Small intestine (tissue), 7 donors: ENCODE measurements at regions not wholly inside any gene's neighbourhood (a gene's known extent, or its start where the extent isn't known, plus 50 kb on each side); places are given as distances from the start of the nearest gene placed in this dataset.
"Not testable (repeated sequence)": the region's sequence is repeated elsewhere in the genome, so short reads cannot be mapped to it uniquely, and the experiment has no call there.

Source experiments
- DNase-seq, 2 donors: peaks; one replicate each; pipeline versions ENCODE4 v3.0.0 to v3.0.0-alpha.2; 2013
- FAIRE-seq: peaks from 2 replicates; lab custom pipeline; 2012; peaks lifted over from hg19 to GRCh38; lab: Jason Lieb, UNC
- H3K27ac ChIP-seq, 3 donors: one replicate each; pipeline ENCODE4 v1.5.1; 2013; ENCODE audit warnings: low read length in 2 of 3, mild to moderate bottlenecking in 2 of 3, control low read depth in 1 of 3, inconsistent platforms in 1 of 3, low read depth in 1 of 3, moderate library complexity in 1 of 3
- H3K27me3 ChIP-seq, 3 donors: one replicate each; pipeline ENCODE4 v1.6.1; 2013; ENCODE audit warnings: low read length in 3 of 3, inconsistent platforms in 1 of 3; ENCODE audit not compliant: control insufficient read depth in 3 of 3, insufficient read depth in 3 of 3
- H3K36me3 ChIP-seq, 3 donors: one replicate each; pipeline ENCODE4 v1.6.1; 2013; ENCODE audit warnings: low read length in 3 of 3, inconsistent platforms in 1 of 3, low read depth in 1 of 3, mild to moderate bottlenecking in 1 of 3, moderate library complexity in 1 of 3; ENCODE audit not compliant: control insufficient read depth in 3 of 3, insufficient read depth in 2 of 3
- H3K4me1 ChIP-seq, 3 donors: one replicate each; pipeline ENCODE4 v1.6.1; 2013; ENCODE audit warnings: low read length in 2 of 3, inconsistent platforms in 1 of 3, low read depth in 1 of 3, mild to moderate bottlenecking in 1 of 3, moderate library complexity in 1 of 3; ENCODE audit not compliant: control insufficient read depth in 3 of 3, insufficient read depth in 2 of 3
- H3K4me3 ChIP-seq, 3 donors: one replicate each; pipeline ENCODE4 v1.5.1; 2013; ENCODE audit warnings: low read length in 3 of 3, control low read depth in 1 of 3, inconsistent platforms in 1 of 3, low read depth in 1 of 3, mild to moderate bottlenecking in 1 of 3, moderate library complexity in 1 of 3
- H3K9me3 ChIP-seq, 2 donors: one replicate each; pipeline ENCODE4 v1.6.1; 2013; ENCODE audit warnings: low read depth in 1 of 2, low read length in 1 of 2; ENCODE audit not compliant: control insufficient read depth in 2 of 2, insufficient read depth in 1 of 2
- WGBS, 3 donors: extraction: QIAGEN DNeasy Blood & Tissue Kit; methylation state at CpG; one replicate each; pipeline ENCODE4 v1.1.7; 2013; 5-methylcytosine and 5-hydroxymethylcytosine counted together
- donor health status: healthy with polysubstance abuse.
- donor health status: control.
- donor health status: control.
- donor health status: Bipolar disorder and iron deficiency.
- donor health status: healthy.

DNA sequence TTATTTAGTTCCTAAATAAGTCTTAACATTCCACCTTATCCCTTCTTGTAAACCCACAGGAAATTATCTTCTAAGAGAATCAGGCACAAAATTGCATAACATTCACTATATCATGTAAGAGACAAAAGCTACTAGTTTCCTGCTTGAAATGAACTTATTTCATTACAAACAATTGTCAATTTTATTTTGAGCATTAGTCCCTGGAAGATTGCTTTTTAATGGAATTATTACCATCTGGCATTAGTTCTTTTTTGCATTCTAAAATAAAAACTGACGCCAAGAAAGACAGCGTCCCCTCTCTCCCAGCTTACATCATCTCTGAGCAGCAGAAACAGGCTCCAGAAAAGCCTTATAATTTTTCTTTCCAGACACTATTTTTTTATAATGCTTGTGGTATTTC lies 121.8 kb downstream of the NOC3L start:
- Histone ChIP-seq H3K27ac (no peak overlapping the region), H3K27me3 (no peaks in the 10 kb centered on the region), H3K36me3 (peaks cover under 1 to 25% (median 3%) of the 10 kb centered on the region in 3 donors), H3K4me3 (no peak overlapping the region), H3K9me3 (no peaks in the 10 kb centered on the region), H3K4me1 (no peaks in the 10 kb centered on the region)
- 72 to 99% (median 89%) methylated on average over 2 of the region's 2 CpGs for WGBS, 3 donors
- no peak for DNase-seq
- FAIRE-seq, result no peak

DNA sequence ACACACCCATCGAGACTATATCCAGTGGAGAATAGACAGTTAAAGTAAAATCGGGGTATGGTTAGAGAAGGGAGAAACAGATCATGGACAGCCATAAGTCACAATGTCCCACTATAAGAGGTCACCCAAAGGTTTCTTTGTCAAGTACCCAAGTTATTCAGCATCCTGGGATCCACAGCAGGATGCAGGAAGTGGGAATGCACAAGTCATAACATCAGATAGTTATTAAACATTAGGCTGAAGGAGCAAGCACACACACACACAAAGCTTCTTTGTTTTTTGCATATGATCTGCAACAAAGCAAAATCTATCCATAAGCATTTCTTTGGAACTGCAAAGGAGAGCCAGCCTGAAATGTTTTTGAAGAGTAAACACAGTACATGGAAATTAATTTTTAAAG lies 111.6 kb downstream of the NOC3L start:
- 89 to 96% (median 94%) methylated on average over 2 of the region's 2 CpGs for WGBS, 3 donors
- DNase-seq, result no peak
- Histone ChIP-seq H3K36me3 (peaks cover 0 to 32% (median 4%) of the 10 kb centered on the region in 3 donors), H3K27ac (no peak overlapping the region), H3K4me1 (no peaks in the 10 kb centered on the region), H3K27me3 (no peaks in the 10 kb centered on the region), H3K4me3 (no peak overlapping the region), H3K9me3 (no peaks in the 10 kb centered on the region)
- FAIRE-seq, result no peak

DNA sequence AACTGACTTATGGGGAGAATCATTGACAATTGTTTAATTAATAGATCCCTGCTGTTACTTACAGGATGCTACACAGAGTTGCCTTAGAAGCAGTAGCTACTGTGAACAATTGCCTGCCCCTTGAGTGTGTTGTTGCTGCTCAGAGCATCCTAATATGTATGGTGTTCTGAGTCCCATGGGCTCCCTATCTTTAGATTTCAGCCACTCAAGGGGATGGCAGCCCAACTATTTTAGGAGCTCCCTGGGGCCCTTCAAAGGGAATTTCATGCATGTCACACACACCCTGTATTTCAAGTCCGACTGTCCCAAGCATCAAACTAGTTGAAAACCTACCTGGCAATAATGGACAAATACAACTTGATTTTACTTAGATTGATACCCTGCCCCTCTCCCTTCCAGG lies 111.2 kb downstream of the NOC3L start:
- H3K36me3 ChIP-seq, result peaks cover 0 to 29% (median 6%) of the 10 kb centered on the region in 3 donors
- H3K27me3 ChIP-seq, result no peaks in the 10 kb centered on the region
- no peak overlapping the region for H3K4me3 ChIP-seq
- no peaks in the 10 kb centered on the region for H3K4me1 ChIP-seq
- no peaks in the 10 kb centered on the region for H3K9me3 ChIP-seq
- DNase-seq (no peak), FAIRE-seq (no peak)
- 81 to 90% (median 86%) methylated on average over 1 of the region's 1 CpG for WGBS, 3 donors
- H3K27ac ChIP-seq, result no peak overlapping the region

DNA sequence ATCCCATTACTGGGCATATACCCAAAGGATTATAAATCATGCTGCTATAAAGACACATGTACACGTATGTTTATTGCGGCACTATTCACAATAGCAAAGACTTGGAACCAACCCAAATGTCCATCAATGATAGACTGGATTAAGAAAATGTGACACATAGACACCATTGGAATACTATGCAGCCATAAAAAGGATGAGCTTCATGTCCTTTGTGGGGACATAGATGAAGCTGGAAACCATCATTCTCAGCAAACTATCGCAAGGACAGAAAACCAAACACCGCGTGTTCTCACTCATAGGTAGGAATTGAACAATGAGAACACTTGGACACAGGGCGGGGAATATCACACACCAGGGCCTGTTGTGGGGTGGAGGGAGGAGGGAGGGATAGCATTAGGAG lies 105.3 kb downstream of the NOC3L start:
- H3K27ac ChIP-seq, FAIRE-seq, H3K4me1 ChIP-seq, DNase-seq, H3K27me3 ChIP-seq, H3K9me3 ChIP-seq, H3K4me3 ChIP-seq: not testable (repeated sequence)
- peaks cover 0 to 37% (median 6%) of the 10 kb centered on the region in 3 donors for H3K36me3 ChIP-seq
- WGBS, 3 donors, result 97 to 98% (median 97%) methylated on average over 4 of the region's 6 CpGs

DNA sequence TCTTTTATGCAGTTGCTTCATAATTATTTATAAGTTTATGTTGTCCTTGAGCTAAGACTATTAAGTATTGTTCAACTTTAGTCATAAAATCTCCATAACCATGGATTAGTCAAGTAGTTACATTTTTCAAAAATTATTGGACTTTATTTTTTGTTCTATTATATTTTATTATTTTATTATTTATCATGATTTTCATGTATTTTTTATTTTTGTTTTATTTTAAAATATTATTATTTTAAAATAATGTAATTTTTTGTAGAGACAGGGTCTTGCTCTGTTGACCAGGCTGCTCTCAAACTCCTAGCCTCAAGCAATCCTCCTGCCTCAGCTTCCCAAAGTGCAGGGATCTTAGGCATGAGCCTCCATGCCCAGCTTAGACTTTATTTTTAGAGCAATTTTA lies 102.3 kb downstream of the NOC3L start:
- no peaks in the 10 kb centered on the region for H3K27me3 ChIP-seq
- no peak overlapping the region for H3K27ac ChIP-seq
- H3K4me1 ChIP-seq, result no peaks in the 10 kb centered on the region
- no peak overlapping the region for H3K4me3 ChIP-seq
- DNase-seq (no peak), FAIRE-seq (peak; percentile 71)
- no peaks in the 10 kb centered on the region for H3K9me3 ChIP-seq
- peaks cover 0 to 37% (median 5%) of the 10 kb centered on the region in 3 donors for H3K36me3 ChIP-seq

DNA sequence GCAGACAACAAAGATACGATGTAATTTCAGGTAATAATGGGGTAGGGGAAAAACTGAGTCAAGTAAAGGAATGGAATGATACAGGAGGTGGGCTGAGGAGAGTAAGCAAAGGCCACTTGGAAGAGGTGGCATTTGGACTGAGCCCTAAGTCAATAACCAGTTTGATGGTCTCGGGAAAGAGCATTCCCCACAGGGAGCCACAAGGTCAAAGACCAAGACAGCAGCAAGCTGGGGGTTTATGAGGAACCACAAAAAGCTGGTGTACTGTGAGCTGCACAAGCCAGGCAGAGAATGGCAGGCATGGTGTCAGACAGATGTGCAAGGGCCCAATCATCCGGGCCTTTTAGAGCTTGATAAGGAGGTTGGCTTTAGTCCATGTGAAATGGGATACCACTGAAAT lies 98.7 kb downstream of the NOC3L start:
- no peaks in the 10 kb centered on the region for H3K27me3 ChIP-seq
- no peak for DNase-seq
- 67 to 78% (median 73%) methylated on average over 3 of the region's 3 CpGs for WGBS, 3 donors
- FAIRE-seq, result no peak
- no peaks in the 10 kb centered on the region for H3K4me1 ChIP-seq
- H3K36me3 ChIP-seq, result peaks cover 0 to 30% (median 4%) of the 10 kb centered on the region in 3 donors
- no peak overlapping the region for H3K4me3 ChIP-seq
- H3K9me3 ChIP-seq, result no peaks in the 10 kb centered on the region
- H3K27ac ChIP-seq, result no peak overlapping the region

DNA sequence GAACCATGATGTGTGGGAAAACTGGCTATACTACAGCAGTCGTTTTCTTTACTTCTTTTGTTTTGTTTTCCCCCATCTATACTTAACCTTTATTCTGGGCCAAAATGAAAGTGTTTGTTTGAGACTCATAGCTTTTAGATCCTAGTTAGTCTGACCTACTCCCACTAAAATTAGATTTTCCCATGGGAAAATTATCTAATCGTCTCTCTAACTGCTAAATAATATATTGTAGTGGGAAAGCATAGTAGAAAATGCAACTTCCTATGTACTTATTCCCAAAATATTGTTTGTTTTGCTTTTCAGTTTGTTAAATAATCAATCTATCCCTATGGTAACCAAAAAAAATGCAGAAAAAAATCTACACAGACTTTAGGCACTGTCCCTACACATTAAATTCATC lies 96.6 kb downstream of the NOC3L start:
- H3K4me3 ChIP-seq, result no peak overlapping the region
- H3K36me3 ChIP-seq, result peaks cover 0 to 33% (median 7%) of the 10 kb centered on the region in 3 donors
- DNase-seq, result no peak
- H3K9me3 ChIP-seq, result peaks cover 0 to 9% of the 10 kb centered on the region in 2 donors
- 49 to 75% (median 59%) methylated on average over 2 of the region's 2 CpGs for WGBS, 3 donors
- no peaks in the 10 kb centered on the region for H3K27me3 ChIP-seq
- H3K27ac ChIP-seq, result no peak overlapping the region
- H3K4me1 ChIP-seq, result no peaks in the 10 kb centered on the region
- no peak for FAIRE-seq

DNA sequence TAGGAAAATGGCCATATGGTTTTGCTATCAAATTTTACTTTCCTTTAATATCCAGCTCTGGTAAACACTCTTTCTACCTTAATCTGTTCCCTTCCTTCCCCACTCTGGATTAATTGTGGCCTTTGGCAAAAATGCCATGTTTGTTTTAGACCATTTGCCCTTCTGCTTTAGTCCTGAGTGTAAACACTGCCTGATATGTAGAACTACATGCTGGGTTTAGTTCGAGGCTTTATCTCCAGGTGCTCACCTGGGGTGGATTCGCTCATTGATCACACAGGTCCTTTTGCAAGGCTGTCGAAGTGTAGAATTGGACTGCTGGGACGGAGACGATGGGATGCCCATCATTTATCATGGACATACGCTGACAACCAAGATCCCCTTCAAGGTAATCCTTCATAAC lies 94.1 kb downstream of the NOC3L start:
- DNase-seq, result no peak
- H3K27me3 ChIP-seq, result no peaks in the 10 kb centered on the region
- no peak overlapping the region for H3K27ac ChIP-seq
- WGBS, 3 donors, result 85 to 91% (median 86%) methylated on average over 6 of the region's 6 CpGs
- peaks cover 0 to 33% (median 5%) of the 10 kb centered on the region in 3 donors for H3K36me3 ChIP-seq
- H3K4me3 ChIP-seq, result no peak overlapping the region
- H3K9me3 ChIP-seq, result peaks cover 0 to 16% of the 10 kb centered on the region in 2 donors
- FAIRE-seq, result no peak
- H3K4me1 ChIP-seq, result no peaks in the 10 kb centered on the region

DNA sequence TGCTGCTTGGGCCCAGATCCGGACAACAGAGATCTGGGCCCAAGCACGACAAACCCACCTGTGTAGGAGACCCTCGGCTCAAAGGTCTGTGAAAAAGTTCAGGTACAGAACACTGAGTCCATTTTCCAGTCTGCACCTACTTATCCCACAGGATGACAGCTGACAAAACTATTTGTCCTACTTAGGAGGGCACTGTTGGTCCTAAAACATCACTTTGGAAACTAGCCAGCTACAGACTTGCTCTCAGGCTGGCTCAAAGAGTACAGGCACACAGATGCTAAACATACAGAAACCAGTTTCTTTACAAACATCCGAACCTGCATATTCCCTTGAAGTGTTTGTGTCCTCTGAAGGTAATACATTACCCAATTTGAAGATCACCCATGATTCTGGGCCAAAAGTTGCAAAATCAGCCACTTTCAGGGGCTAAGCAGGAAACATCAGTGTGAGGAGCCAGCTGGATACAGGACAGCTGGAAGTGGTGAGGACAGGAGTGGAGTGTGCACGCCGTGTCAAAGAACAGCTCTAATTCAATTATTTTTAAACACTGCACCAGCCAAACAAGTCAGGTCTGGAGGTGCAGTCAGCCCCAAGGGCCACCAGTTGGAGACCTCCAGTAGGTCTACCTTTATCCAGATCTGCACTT lies 88.5 kb downstream of the NOC3L start:
- H3K9me3 ChIP-seq, result peaks cover 0 to 16% of the 10 kb centered on the region in 2 donors
- no peak for FAIRE-seq
- H3K4me1 ChIP-seq, result no peaks in the 10 kb centered on the region
- H3K36me3 ChIP-seq, result peaks cover 0 to 38% (median 3%) of the 10 kb centered on the region in 3 donors
- DNase-seq, result no peak
- H3K27me3 ChIP-seq, result no peaks in the 10 kb centered on the region
- no peak overlapping the region for H3K4me3 ChIP-seq
- WGBS, 3 donors, result 70 to 94% (median 83%) methylated on average over 6 of the region's 6 CpGs
- no peak overlapping the region for H3K27ac ChIP-seq
